ENCODE measurements at regions not wholly inside any gene's neighbourhood (a gene's known extent, or its start where the extent isn't known, plus 50 kb on each side); places are given as distances from the start of the nearest gene placed in this dataset.

GRCh38 chr6:170193326-170193821 lies 97.5 kb downstream of the DLL1 start:
- ATAC-seq (no peak), DNase-seq (ENCODE audit: low spot score) (no peak)
- Mint-ChIP-seq H3K27me3 (ENCODE audit: low read depth) (peaks cover 3% of the 10 kb centered on the region; the same call in 1 of the 2 replicates), H3K27ac (no peak overlapping the region), H3K36me3 (peaks cover 24% of the 10 kb centered on the region), H3K9me3 (peaks cover 37% of the 10 kb centered on the region), H3K4me1 (no peaks in the 10 kb centered on the region), H3K4me3 (no peak overlapping the region)
- POLR2A ChIA-PET: no interaction called here
- TF ChIP-seq ZNF512 (CRISPR knock-in tag; IDR thresholded peaks at IDR 0.05; ENCODE audit: borderline replicate concordance): no peak
- no peak for TF ChIP-seq FOXP4 (CRISPR knock-in tag; IDR thresholded peaks at IDR 0.05)
- TF ChIP-seq FOXP1 (CRISPR knock-in tag; IDR thresholded peaks at IDR 0.05; ENCODE audit: borderline replicate concordance): no peak
- no peak for TF ChIP-seq SP1 (CRISPR knock-in tag; conservative IDR thresholded peaks at IDR 0.05)
- TF ChIP-seq IRF2 (CRISPR knock-in tag; IDR thresholded peaks at IDR 0.05; ENCODE audit: borderline replicate concordance, low read depth): no peak
- no peak for TF ChIP-seq ZNF219 (CRISPR knock-in tag; IDR thresholded peaks at IDR 0.05; ENCODE audit: borderline replicate concordance)
- no peak for TF ChIP-seq ERG (CRISPR knock-in tag; IDR thresholded peaks at IDR 0.05)
- no peak for TF ChIP-seq RORB (CRISPR knock-in tag; IDR thresholded peaks at IDR 0.05)
- TF ChIP-seq TCF7 (CRISPR knock-in tag; IDR thresholded peaks at IDR 0.05; ENCODE audit: low read depth): no peak
- TF ChIP-seq ZMAT4 (CRISPR knock-in tag; IDR thresholded peaks at IDR 0.05): no peak
- no peak for TF ChIP-seq ZNF532 (CRISPR knock-in tag; IDR thresholded peaks at IDR 0.05; ENCODE audit: borderline replicate concordance)
- no peak for TF ChIP-seq GTF2I (CRISPR knock-in tag; conservative IDR thresholded peaks at IDR 0.05)
- no peak for TF ChIP-seq CREM (CRISPR knock-in tag; IDR thresholded peaks at IDR 0.05)
- no peak for TF ChIP-seq ZNF281 (CRISPR knock-in tag; IDR thresholded peaks at IDR 0.05)
- no peak for TF ChIP-seq ZNF263 (CRISPR knock-in tag; IDR thresholded peaks at IDR 0.05; ENCODE audit: low read depth)
- TF ChIP-seq TP53 (CRISPR knock-in tag; IDR thresholded peaks at IDR 0.05): no peak
- TF ChIP-seq ATF2 (CRISPR knock-in tag; IDR thresholded peaks at IDR 0.05; ENCODE audit: borderline replicate concordance, low read depth): no peak
- no peak for TF ChIP-seq MXD4 (CRISPR knock-in tag; IDR thresholded peaks at IDR 0.05; ENCODE audit: borderline replicate concordance)
- CTCF ChIA-PET: no interaction called here

All from WTC11 (cell line).